BE2C (cell line): ENCODE measurements at regions not wholly inside any gene's neighbourhood (a gene's known extent, or its start where the extent isn't known, plus 50 kb on each side); places are given as distances from the start of the nearest gene placed in this dataset.

Experiments used
- DNase-seq: peaks from one replicate; pipeline ENCODE4 v3.0.0-alpha.2; 2020
- H3K27me3 ChIP-seq: fragments of 250-450 bp; sonication (Bioruptor Pico); 2 replicates; pipeline ENCODE4 v1.5.1; 2020; ENCODE audit warnings: mild to moderate bottlenecking
- H3K36me3 ChIP-seq: fragments of 250-450 bp; sonication (Bioruptor Pico); 2 replicates; pipeline ENCODE4 v1.5.1; 2020; ENCODE audit warnings: mild to moderate bottlenecking
- H3K4me1 ChIP-seq: fragments of 250-450 bp; sonication (Bioruptor Pico); 2 replicates; pipeline ENCODE4 v1.5.1; 2020
- H3K4me3 ChIP-seq: 2 replicates; pipeline ENCODE4 v1.5.1; 2011; ENCODE audit warnings: low read depth, low read length
- H3K9me3 ChIP-seq: fragments of 250-450 bp; sonication (Bioruptor Pico); 2 replicates; pipeline ENCODE4 v1.5.1; 2020
- CTCF ChIP-seq: IDR thresholded peaks from 2 replicates; pipeline ENCODE4 v1.5.1; 2012; ENCODE audit warnings: mild to moderate bottlenecking, low read depth, low read length

- H3K4me3 ChIP-seq: no peak overlapping the region
- H3K36me3 ChIP-seq: no peaks in the 10 kb centered on the region
- peaks cover 2% of the 10 kb centered on the region; the same call in 1 of the 2 replicates for H3K9me3 ChIP-seq
- TF ChIP-seq CTCF: no peak
- H3K27me3 ChIP-seq: no peaks in the 10 kb centered on the region
- DNase-seq: no peak
- no peaks in the 10 kb centered on the region for H3K4me1 ChIP-seq
Measured at GRCh38 chr15:25183581-25184251, 228.9 kb downstream of the SNRPN start.

- TF ChIP-seq CTCF: no peak
- Histone ChIP-seq H3K4me1 (no peaks in the 10 kb centered on the region), H3K9me3 (peaks cover 2% of the 10 kb centered on the region; the same call in 1 of the 2 replicates), H3K4me3 (no peak overlapping the region), H3K27me3 (no peaks in the 10 kb centered on the region), H3K36me3 (no peaks in the 10 kb centered on the region)
- no peak for DNase-seq
Measured at GRCh38 chr15:25184356-25185155, 229.8 kb downstream of the SNRPN start.

- peaks cover 2% of the 10 kb centered on the region; the same call in 1 of the 2 replicates for H3K9me3 ChIP-seq
- no peaks in the 10 kb centered on the region for H3K36me3 ChIP-seq
- no peak for DNase-seq
- no peak for TF ChIP-seq CTCF
- no peaks in the 10 kb centered on the region for H3K27me3 ChIP-seq
- no peak overlapping the region for H3K4me3 ChIP-seq
- no peaks in the 10 kb centered on the region for H3K4me1 ChIP-seq
Measured at GRCh38 chr15:25185156-25185710, 230.4 kb downstream of the SNRPN start.

- Histone ChIP-seq H3K4me3 (no peak overlapping the region), H3K36me3 (no peaks in the 10 kb centered on the region), H3K9me3 (peaks cover 2% of the 10 kb centered on the region; the same call in 1 of the 2 replicates), H3K27me3 (no peaks in the 10 kb centered on the region), H3K4me1 (no peaks in the 10 kb centered on the region)
- no peak for DNase-seq
- TF ChIP-seq CTCF: no peak
Measured at GRCh38 chr15:25185791-25186190, 231.0 kb downstream of the SNRPN start.

GRCh38 chr15:25186411-25186810 is 231.6 kb downstream of the SNRPN start:
- Histone ChIP-seq H3K4me1 (no peaks in the 10 kb centered on the region), H3K9me3 (peaks cover 2% of the 10 kb centered on the region; the same call in 1 of the 2 replicates), H3K27me3 (no peaks in the 10 kb centered on the region), H3K4me3 (no peak overlapping the region), H3K36me3 (no peaks in the 10 kb centered on the region)
- TF ChIP-seq CTCF: no peak
- DNase-seq: no peak
